ENCODE measurements at regions not wholly inside any gene's neighbourhood (a gene's known extent, or its start where the extent isn't known, plus 50 kb on each side); places are given as distances from the start of the nearest gene placed in this dataset.

- Histone ChIP-seq H3K4me2 (ENCODE audit: insufficient read depth, low read length) (no peak overlapping the region), H3K36me3 (ENCODE audit: control insufficient read depth, insufficient read depth, low read length) (no peaks in the 10 kb centered on the region), H3K9ac (ENCODE audit: insufficient read depth in 1 of 2, low read depth in 2 of 2, low read length in 2 of 2) (no peak overlapping the region), H3K27ac (ENCODE audit: extremely low read depth, low read depth, low read length) (no peak overlapping the region), H3K9me1 (ENCODE audit: control insufficient read depth, insufficient read depth, low read length) (no peaks in the 10 kb centered on the region), H3K79me2 (ENCODE audit: control insufficient read depth, insufficient read depth, low read length) (no peaks in the 10 kb centered on the region), H3K4me1 (replicated peaks in 1 of 2; ENCODE audit: control insufficient read depth in 2 of 2, insufficient read depth in 2 of 2, low read length in 2 of 2) (no peaks in the 10 kb centered on the region), H4K20me1 (replicated peaks; ENCODE audit: control insufficient read depth, insufficient read depth, low read length) (no peaks in the 10 kb centered on the region), H3K4me3 (no peak overlapping the region), H3K27me3 (ENCODE audit: control insufficient read depth in 2 of 2, insufficient read depth in 2 of 2, low read length in 2 of 2) (peaks cover 2 to 4% of the 10 kb centered on the region in 2 experiments; a peak in 2 of 5 replicates), H2AFZ (ENCODE audit: low read depth, low read length) (no peak overlapping the region), H3K9me3 (replicated peaks; ENCODE audit: control insufficient read depth, insufficient read depth, low read depth, low read length) (no peaks in the 10 kb centered on the region)
- ChIA-PET POLR2A (interaction anchor here (0.6 to 1.4 kb wide), 3 partner anchors 9 to 1498 kb away, joined by 3 to 4 read pairs (median 4); no protein-coding TSS in a partner anchor), CTCF (ENCODE audit: low intra/inter-chr PET ratio) (no interaction called here)
- TF ChIP-seq PURB (CRISPR knock-in tag; IDR thresholded peaks at IDR 0.05; ENCODE audit: low read depth) (no peak), RCOR1 (IDR thresholded peaks at IDR 0.05; ENCODE audit: borderline replicate concordance in 1 of 2, low read depth in 2 of 2, low read length in 2 of 2) (no peak), MAFG (tag; conservative IDR thresholded peaks at IDR 0.05) (no peak), ZNF668 (CRISPR knock-in tag; IDR thresholded peaks at IDR 0.05) (no peak), NFIX (CRISPR knock-in tag; IDR thresholded peaks at IDR 0.05; ENCODE audit: low read depth) (no peak), HMGXB4 (CRISPR knock-in tag; IDR thresholded peaks at IDR 0.05) (no peak), YY1 (IDR thresholded peaks at IDR 0.05; ENCODE audit: borderline replicate concordance in 1 of 3, control insufficient read depth in 1 of 3, extremely low read depth in 1 of 3, insufficient read depth in 3 of 3, insufficient read length in 1 of 3, insufficient replicate concordance in 2 of 3, low read depth in 1 of 3, low read length in 2 of 3) (no peak), SMARCA4 (IDR thresholded peaks at IDR 0.05) (no peak), ZNF41 (CRISPR knock-in tag; conservative IDR thresholded peaks at IDR 0.05) (no peak)
- in situ Hi-C loops (cut with MboI) = no loop called here
- intact Hi-C loops (cut with micrococcal nuclease) = no loop called here
- DNase-seq (ENCODE audit: extremely low read depth in 1 of 4, low spot score in 3 of 4) (no peak), ATAC-seq (no peak), FAIRE-seq (no peak)
- 0% methylated on average over 3 of the region's 3 CpGs for WGBS (ENCODE audit: insufficient coverage, low coverage, missing lambda C conversion rate)
- no TSS peak for BruUV-seq (replicated peaks)
These were observed 140.0 kb upstream of the LMO4 start for GRCh38 chr1:87188640-87189039.
